GM19395 (cell line): ENCODE measurements at regions not wholly inside any gene's neighbourhood (a gene's known extent, or its start where the extent isn't known, plus 50 kb on each side); places are given as distances from the start of the nearest gene placed in this dataset.
"Not testable (repeated sequence)": the region's sequence is repeated elsewhere in the genome, so short reads cannot be mapped to it uniquely, and the experiment has no call there.

ENCODE experiments used
- ATAC-seq: cut with Tn5 transposase; IDR thresholded peaks from one replicate; pipeline ENCODE4 v1.9.1; 2021; ENCODE audit warnings: mild to moderate bottlenecking, moderate library complexity; ENCODE audit not compliant: unreplicated experiment

- ATAC-seq, result no peak
Measured at GRCh38 chr3:89742546-89742945, 635.1 kb downstream of the EPHA3 start.

GRCh38 chr3:89747541-89748278, 640.3 kb downstream of the EPHA3 start:
- ATAC-seq, result not testable (repeated sequence)

- no peak for ATAC-seq
Measured at GRCh38 chr3:89762405-89762804, 655.0 kb downstream of the EPHA3 start.

- no peak for ATAC-seq
Measured at GRCh38 chr3:89783341-89783927, 676.0 kb downstream of the EPHA3 start.

- no peak for ATAC-seq
Measured at GRCh38 chr3:89787485-89787884, 680.1 kb downstream of the EPHA3 start.

- ATAC-seq, result no peak
Measured at GRCh38 chr3:89787979-89788378, 680.6 kb downstream of the EPHA3 start.

GRCh38 chr3:89795506-89795905, 688.1 kb downstream of the EPHA3 start:
- no peak for ATAC-seq

GRCh38 chr3:89802881-89803280, 695.5 kb downstream of the EPHA3 start:
- ATAC-seq, result no peak

- no peak for ATAC-seq
Measured at GRCh38 chr3:89803711-89804110, 696.3 kb downstream of the EPHA3 start.

- ATAC-seq, result no peak
Measured at GRCh38 chr3:89806166-89806565, 698.7 kb downstream of the EPHA3 start.

GRCh38 chr3:89808680-89809197, 701.3 kb downstream of the EPHA3 start:
- ATAC-seq, result no peak

- no peak for ATAC-seq
Measured at GRCh38 chr3:89813500-89813899, 706.1 kb downstream of the EPHA3 start.

- no peak for ATAC-seq
Measured at GRCh38 chr3:89841041-89841440, 733.6 kb downstream of the EPHA3 start.

GRCh38 chr3:89845053-89845452, 737.6 kb downstream of the EPHA3 start:
- ATAC-seq, result no peak

GRCh38 chr3:89847955-89848354, 740.5 kb downstream of the EPHA3 start:
- ATAC-seq, result no peak

GRCh38 chr3:89851974-89852621, 744.7 kb downstream of the EPHA3 start:
- no peak for ATAC-seq

GRCh38 chr3:89859757-89860156, 752.3 kb downstream of the EPHA3 start:
- no peak for ATAC-seq

- ATAC-seq, result no peak
Measured at GRCh38 chr3:89867286-89867685, 759.9 kb downstream of the EPHA3 start.

GRCh38 chr3:89876116-89876515, 768.7 kb downstream of the EPHA3 start:
- ATAC-seq, result no peak

- ATAC-seq, result no peak
Measured at GRCh38 chr3:89877230-89877629, 769.8 kb downstream of the EPHA3 start.

- no peak for ATAC-seq
Measured at GRCh38 chr3:89889386-89889785, 782.0 kb downstream of the EPHA3 start.

GRCh38 chr3:89908711-89909213, 801.3 kb downstream of the EPHA3 start:
- ATAC-seq, result no peak
